GM12874 (cell line): ENCODE measurements at regions not wholly inside any gene's neighbourhood (a gene's known extent, or its start where the extent isn't known, plus 50 kb on each side); places are given as distances from the start of the nearest gene placed in this dataset.

Source experiments
- CTCF ChIP-seq: IDR thresholded peaks from 2 replicates; pipeline ENCODE4 v1.5.1; 2011; ENCODE audit warnings: low read depth, mild to moderate bottlenecking, control low read depth, low read length, moderate library complexity; ENCODE audit not compliant: insufficient read depth

- no peak for TF ChIP-seq CTCF
These were observed 1261.0 kb downstream of the FAM181B start for GRCh38 chr11:81472646-81473045.

- TF ChIP-seq CTCF: no peak
These were observed 1263.2 kb downstream of the FAM181B start for GRCh38 chr11:81470446-81470845.

- no peak for TF ChIP-seq CTCF
These were observed 1273.8 kb downstream of the FAM181B start for GRCh38 chr11:81459766-81460306.

GRCh38 chr11:81449588-81450156 lies 1284.0 kb downstream of the FAM181B start:
- TF ChIP-seq CTCF: no peak

GRCh38 chr11:81444297-81444696 lies 1289.4 kb downstream of the FAM181B start:
- TF ChIP-seq CTCF: no peak

- TF ChIP-seq CTCF: no peak
These were observed 1301.3 kb downstream of the FAM181B start for GRCh38 chr11:81432333-81432732.

- no peak for TF ChIP-seq CTCF
These were observed 1308.8 kb downstream of the FAM181B start for GRCh38 chr11:81424822-81425221.
